WTC11 (cell line): ENCODE measurements at regions not wholly inside any gene's neighbourhood (a gene's known extent, or its start where the extent isn't known, plus 50 kb on each side); places are given as distances from the start of the nearest gene placed in this dataset.

Source experiments
- ATAC-seq: fragments of 200-7000 bp; cut with Tn5 transposase; 2 replicates; pipeline ENCODE4 v1.10.0; 2021; ENCODE audit warnings: mild to moderate bottlenecking, moderate library complexity
- CTCF ChIA-PET: fragments of 300-600 bp; sonication (Branson Sonifier 250); formaldehyde crosslinking; loops from one replicate; lab custom pipeline; 2021; ENCODE audit warnings: antibody characterized with exemption; lab: Charles Lee
- POLR2A ChIA-PET: fragments of 350-600 bp; sonication (Branson Sonifier 250); formaldehyde crosslinking; loops from one replicate; lab custom pipeline; 2021; ENCODE audit warnings: antibody characterized with exemption; lab: Charles Lee
- DNase-seq: peaks from one replicate; pipeline ENCODE4 v3.0.0; 2021; ENCODE audit warnings: low spot score
- H3K27ac Mint-ChIP-seq: 2 replicates; pipeline ENCODE4 v1.8.0; 2021; ENCODE audit warnings: mixed read lengths
- H3K27me3 Mint-ChIP-seq: 2 replicates; pipeline ENCODE4 v1.8.0; 2021; ENCODE audit warnings: low read depth, mild to moderate bottlenecking, moderate library complexity, mixed read lengths
- H3K36me3 Mint-ChIP-seq: 2 replicates; pipeline ENCODE4 v1.8.0; 2021; ENCODE audit warnings: mixed read lengths
- H3K4me1 Mint-ChIP-seq: 2 replicates; pipeline ENCODE4 v1.8.0; 2022; ENCODE audit warnings: mixed read lengths
- H3K4me3 Mint-ChIP-seq: 2 replicates; pipeline ENCODE4 v1.8.0; 2021; ENCODE audit warnings: mild to moderate bottlenecking, moderate library complexity, mixed read lengths
- H3K9me3 Mint-ChIP-seq: 2 replicates; pipeline ENCODE4 v1.8.0; 2021; ENCODE audit warnings: mixed read lengths
- ATF1 ChIP-seq: sonication (generic); formaldehyde crosslinking; IDR thresholded peaks from 2 replicates; pipeline ENCODE4 v1.8.1; 2023; ENCODE audit warnings: mild to moderate bottlenecking, moderate library complexity, missing genetic modification reagents
- ATF3 ChIP-seq: sonication (generic); formaldehyde crosslinking; conservative IDR thresholded peaks from 2 replicates; pipeline ENCODE4 v1.8.1; 2022; ENCODE audit warnings: mild to moderate bottlenecking, missing genetic modification reagents
- E2F1 ChIP-seq: sonication (generic); formaldehyde crosslinking; IDR thresholded peaks from 2 replicates; pipeline ENCODE4 v1.8.0; 2022; ENCODE audit warnings: mild to moderate bottlenecking, missing genetic modification reagents
- E2F4 ChIP-seq: sonication (generic); formaldehyde crosslinking; IDR thresholded peaks from 2 replicates; pipeline ENCODE4 v1.8.1; 2022; ENCODE audit warnings: low read depth, mild to moderate bottlenecking, moderate library complexity, missing genetic modification reagents, borderline replicate concordance
- ETV6 ChIP-seq: sonication (generic); formaldehyde crosslinking; IDR thresholded peaks from 2 replicates; pipeline ENCODE4 v1.8.1; 2022; ENCODE audit warnings: mild to moderate bottlenecking, missing genetic modification reagents
- FOXK1 ChIP-seq: sonication (generic); formaldehyde crosslinking; IDR thresholded peaks from 2 replicates; pipeline ENCODE4 v1.8.0; 2022; ENCODE audit warnings: mild to moderate bottlenecking, moderate library complexity, missing genetic modification reagents
- HMGA2 ChIP-seq: fragments of 250-450 bp; sonication (Bioruptor Pico); IDR thresholded peaks from 2 replicates; pipeline ENCODE4 v1.4.0; 2021; ENCODE audit warnings: mild to moderate bottlenecking, moderate library complexity
- JAZF1 ChIP-seq: fragments of 250-450 bp; sonication (Bioruptor Pico); IDR thresholded peaks from 2 replicates; pipeline ENCODE4 v1.9.0; 2021; ENCODE audit warnings: moderate library complexity, mild to moderate bottlenecking, inconsistent platforms
- JUN ChIP-seq: sonication (generic); formaldehyde crosslinking; IDR thresholded peaks from 2 replicates; pipeline ENCODE4 v1.8.0; 2023; ENCODE audit warnings: mild to moderate bottlenecking, missing genetic modification reagents
- OVOL2 ChIP-seq: fragments of 250-450 bp; sonication (Bioruptor Pico); IDR thresholded peaks from 2 replicates; pipeline ENCODE4 v1.9.0; 2021; ENCODE audit warnings: mild to moderate bottlenecking, borderline replicate concordance
- TCF7 ChIP-seq: sonication (generic); formaldehyde crosslinking; IDR thresholded peaks from 2 replicates; pipeline ENCODE4 v1.8.0; 2022; ENCODE audit warnings: mild to moderate bottlenecking, low read depth, missing genetic modification reagents, moderate library complexity
- TP53 ChIP-seq: sonication (generic); formaldehyde crosslinking; IDR thresholded peaks from 2 replicates; pipeline ENCODE4 v1.8.1; 2023; ENCODE audit warnings: mild to moderate bottlenecking, missing genetic modification reagents
- USF2 ChIP-seq: sonication (generic); formaldehyde crosslinking; IDR thresholded peaks from 2 replicates; pipeline ENCODE4 v1.8.1; 2023; ENCODE audit warnings: mild to moderate bottlenecking, missing genetic modification reagents, moderate library complexity
- ZBTB43 ChIP-seq: sonication (generic); formaldehyde crosslinking; IDR thresholded peaks from 2 replicates; pipeline ENCODE4 v1.8.1; 2023; ENCODE audit warnings: mild to moderate bottlenecking, missing genetic modification reagents
- ZMAT4 ChIP-seq: fragments of 250-450 bp; sonication (Bioruptor Pico); IDR thresholded peaks from 2 replicates; pipeline ENCODE4 v1.9.0; 2021; ENCODE audit warnings: mild to moderate bottlenecking
- ZNF121 ChIP-seq: sonication (generic); formaldehyde crosslinking; IDR thresholded peaks from 2 replicates; pipeline ENCODE4 v1.8.0; 2023; ENCODE audit warnings: missing genetic modification reagents
- ZNF263 ChIP-seq: sonication (generic); formaldehyde crosslinking; IDR thresholded peaks from 2 replicates; pipeline ENCODE4 v1.8.1; 2022; ENCODE audit warnings: low read depth, mild to moderate bottlenecking, moderate library complexity, missing genetic modification reagents
- ZNF281 ChIP-seq: sonication (generic); formaldehyde crosslinking; IDR thresholded peaks from 2 replicates; pipeline ENCODE4 v1.8.0; 2023; ENCODE audit warnings: mild to moderate bottlenecking, missing genetic modification reagents
- ZNF532 ChIP-seq: fragments of 250-450 bp; sonication (Bioruptor Pico); IDR thresholded peaks from 2 replicates; pipeline ENCODE4 v1.9.0; 2021; ENCODE audit warnings: mild to moderate bottlenecking, borderline replicate concordance

- H3K9me3 Mint-ChIP-seq: no peaks in the 10 kb centered on the region; the same call in 1 of the 2 replicates
- TF ChIP-seq JUN (CRISPR knock-in tag) (no peak), OVOL2 (CRISPR knock-in tag) (no peak), FOXK1 (CRISPR knock-in tag) (no peak), ZBTB43 (no peak), ZNF121 (CRISPR knock-in tag) (no peak), ZNF532 (CRISPR knock-in tag) (no peak), ZNF263 (CRISPR knock-in tag) (no peak), JAZF1 (no peak), ZNF281 (CRISPR knock-in tag) (no peak), TP53 (CRISPR knock-in tag) (no peak)
- peaks cover 6% of the 10 kb centered on the region for H3K4me1 Mint-ChIP-seq
- no peak for DNase-seq
- H3K27ac Mint-ChIP-seq: no peak overlapping the region
- no peaks in the 10 kb centered on the region; the same call in 1 of the 2 replicates for H3K36me3 Mint-ChIP-seq
- H3K4me3 Mint-ChIP-seq: no peak overlapping the region
- H3K27me3 Mint-ChIP-seq: no peaks in the 10 kb centered on the region
- POLR2A ChIA-PET: no interaction called here
- CTCF ChIA-PET: no interaction called here
- ATAC-seq: no peak
These were observed 165.8 kb upstream of the TCF4 start for GRCh38 chr18:55753643-55754263.

- no peaks in the 10 kb centered on the region for H3K9me3 Mint-ChIP-seq
- DNase-seq (no peak), ATAC-seq (no peak)
- H3K4me1 Mint-ChIP-seq: peaks cover 6% of the 10 kb centered on the region
- POLR2A ChIA-PET: no interaction called here
- no peak overlapping the region for H3K4me3 Mint-ChIP-seq
- H3K36me3 Mint-ChIP-seq: no peaks in the 10 kb centered on the region; the same call in 1 of the 2 replicates
- CTCF ChIA-PET: no interaction called here
- H3K27me3 Mint-ChIP-seq: no peaks in the 10 kb centered on the region
- TF ChIP-seq ATF3 (no peak), HMGA2 (no peak), TCF7 (CRISPR knock-in tag) (no peak)
- H3K27ac Mint-ChIP-seq: no peak overlapping the region
These were observed 163.5 kb upstream of the TCF4 start for GRCh38 chr18:55751476-55751875.

- Mint-ChIP-seq H3K27ac (no peak overlapping the region), H3K27me3 (no peaks in the 10 kb centered on the region), H3K9me3 (no peaks in the 10 kb centered on the region), H3K4me3 (no peak overlapping the region), H3K36me3 (no peaks in the 10 kb centered on the region), H3K4me1 (peaks cover 18% of the 10 kb centered on the region)
- POLR2A ChIA-PET: no interaction called here
- ATAC-seq (no peak), DNase-seq (no peak)
- CTCF ChIA-PET: no interaction called here
- no peak for TF ChIP-seq ETV6
- TF ChIP-seq ZMAT4 (CRISPR knock-in tag): no peak
- TF ChIP-seq ATF1: no peak
- no peak for TF ChIP-seq JAZF1
- no peak for TF ChIP-seq E2F1 (CRISPR knock-in tag)
- no peak for TF ChIP-seq USF2
- TF ChIP-seq E2F4 (CRISPR knock-in tag): no peak
These were observed 160.3 kb upstream of the TCF4 start for GRCh38 chr18:55748227-55748738.
